ENCODE measurements at regions not wholly inside any gene's neighbourhood (a gene's known extent, or its start where the extent isn't known, plus 50 kb on each side); places are given as distances from the start of the nearest gene placed in this dataset.
"Not testable (repeated sequence)": the region's sequence is repeated elsewhere in the genome, so short reads cannot be mapped to it uniquely, and the experiment has no call there.

GRCh38 chr2:53486185-53486899, 281.3 kb upstream of the CHAC2 start:
- DNase-seq: not testable (repeated sequence)

GRCh38 chr2:53485021-53485728, 282.4 kb upstream of the CHAC2 start:
- no peak for DNase-seq

GRCh38 chr2:53484531-53484930, 283.1 kb upstream of the CHAC2 start:
- no peak for DNase-seq

GRCh38 chr2:53477517-53477916, 290.1 kb upstream of the CHAC2 start:
- no peak for DNase-seq

- no peak for DNase-seq
Measured at GRCh38 chr2:53476834-53477233, 290.8 kb upstream of the CHAC2 start.

- DNase-seq: no peak
Measured at GRCh38 chr2:53475766-53476165, 291.8 kb upstream of the CHAC2 start.

GRCh38 chr2:53475321-53475720, 292.3 kb upstream of the CHAC2 start:
- DNase-seq: no peak

GRCh38 chr2:53474914-53475313, 292.7 kb upstream of the CHAC2 start:
- no peak for DNase-seq

GRCh38 chr2:53473775-53474311, 293.8 kb upstream of the CHAC2 start:
- no peak for DNase-seq

GRCh38 chr2:53473236-53473635, 294.4 kb upstream of the CHAC2 start:
- no peak for DNase-seq

- DNase-seq: no peak
Measured at GRCh38 chr2:53467467-53468180, 300.0 kb upstream of the CHAC2 start.

GRCh38 chr2:53463806-53464726, 303.5 kb upstream of the CHAC2 start:
- no peak for DNase-seq

- no peak for DNase-seq
Measured at GRCh38 chr2:53460937-53461336, 306.7 kb upstream of the CHAC2 start.

GRCh38 chr2:53460347-53460746, 307.3 kb upstream of the CHAC2 start:
- DNase-seq: no peak

GRCh38 chr2:53455094-53455493, 312.5 kb upstream of the CHAC2 start:
- no peak for DNase-seq

GRCh38 chr2:53452957-53453748, 314.5 kb upstream of the CHAC2 start:
- DNase-seq: no peak

- no peak for DNase-seq
Measured at GRCh38 chr2:53452400-53452799, 315.2 kb upstream of the CHAC2 start.

- DNase-seq: no peak
Measured at GRCh38 chr2:53450923-53451322, 316.7 kb upstream of the CHAC2 start.

GRCh38 chr2:53448591-53448990, 319.0 kb upstream of the CHAC2 start:
- no peak for DNase-seq

- no peak for DNase-seq
Measured at GRCh38 chr2:53448086-53448485, 319.5 kb upstream of the CHAC2 start.

- no peak for DNase-seq
Measured at GRCh38 chr2:53445383-53446070, 322.1 kb upstream of the CHAC2 start.
